IMR-90 (cell line): ENCODE measurements at regions not wholly inside any gene's neighbourhood (a gene's known extent, or its start where the extent isn't known, plus 50 kb on each side); places are given as distances from the start of the nearest gene placed in this dataset.
"Not testable (repeated sequence)": the region's sequence is repeated elsewhere in the genome, so short reads cannot be mapped to it uniquely, and the experiment has no call there.

ENCODE experiments used
- ATAC-seq: fragments of 200-7000 bp; cut with Tn5 transposase; 2 replicates; pipeline ENCODE4 v1.9.1; 2020; ENCODE audit warnings: low read depth, mild to moderate bottlenecking, moderate library complexity
- BruUV-seq: library from RNA; stranded (reverse); fragments of 400-500 nt; replicated peaks from 2 replicates; lab custom pipeline; 2021; lab: Mats Ljungman, UMichigan
- CTCF ChIA-PET: fragments of 300-600 bp; formaldehyde crosslinking; extraction: SDS; loops from one replicate; lab custom pipeline; 2021; ENCODE audit warnings: antibody characterized with exemption; lab: Yijun Ruan, JAX
- POLR2A ChIA-PET: fragments of 300-600 bp; sonication (Branson Sonifier 250); formaldehyde crosslinking; loops from one replicate; lab custom pipeline; 2022; ENCODE audit warnings: antibody characterized with exemption; ENCODE audit not compliant: unreplicated experiment; lab: Charles Lee
- DNase-seq: peaks from one replicate; pipeline ENCODE4 v3.0.0; 2013
- H2AFZ ChIP-seq: replicated peaks from 2 replicates; pipeline ENCODE3; 2013; ENCODE audit warnings: low read length, mild to moderate bottlenecking; ENCODE audit not compliant: poor library complexity
- H2AK5ac ChIP-seq: 2 replicates; pipeline ENCODE4 v1.6.1; 2013; ENCODE audit warnings: low read depth, low read length, inconsistent platforms
- H2AK9ac ChIP-seq: replicated peaks from 2 replicates; pipeline ENCODE3; 2013; ENCODE audit warnings: mild to moderate bottlenecking, low read depth, low read length, moderate library complexity; ENCODE audit not compliant: poor library complexity
- H2BK120ac ChIP-seq: 2 replicates; pipeline ENCODE4 v1.6.1; 2013; ENCODE audit warnings: low read depth, low read length, inconsistent platforms
- H2BK15ac ChIP-seq: 3 replicates; pipeline ENCODE4 v1.6.1; 2013; ENCODE audit warnings: low read depth, low read length, inconsistent platforms
- H2BK20ac ChIP-seq: 2 replicates; pipeline ENCODE4 v1.6.1; 2013; ENCODE audit warnings: low read depth, mild to moderate bottlenecking, inconsistent platforms, low read length, moderate library complexity
- H2BK5ac ChIP-seq: 2 replicates; pipeline ENCODE4 v1.6.1; 2013; ENCODE audit warnings: mild to moderate bottlenecking, low read depth, low read length, inconsistent platforms; ENCODE audit not compliant: poor library complexity, severe bottlenecking
- H3K14ac ChIP-seq: replicated peaks from 2 replicates; pipeline ENCODE4 v1.6.1; 2013; ENCODE audit warnings: low read depth, low read length, inconsistent platforms
- H3K18ac ChIP-seq: 2 replicates; pipeline ENCODE4 v1.6.1; 2013; ENCODE audit warnings: low read depth, low read length, control low read depth
- H3K23ac ChIP-seq: 2 replicates; pipeline ENCODE4 v1.6.1; 2013; ENCODE audit warnings: low read depth, low read length, inconsistent platforms
- H3K27ac ChIP-seq: 2 replicates; pipeline ENCODE4 v1.5.1; 2013; ENCODE audit warnings: mild to moderate bottlenecking, control low read depth, low read length; ENCODE audit not compliant: insufficient read depth
- H3K27me3 ChIP-seq: 2 replicates; pipeline ENCODE4 v1.6.1; 2013; ENCODE audit warnings: low read length; ENCODE audit not compliant: control insufficient read depth, insufficient read depth
- H3K36me3 ChIP-seq: 2 replicates; pipeline ENCODE4 v1.6.1; 2013; ENCODE audit warnings: low read length, mixed read lengths; ENCODE audit not compliant: control insufficient read depth, insufficient read depth
- H3K4ac ChIP-seq: 2 replicates; pipeline ENCODE4 v1.6.1; 2013; ENCODE audit warnings: low read depth, low read length, inconsistent platforms
- H3K4me1 ChIP-seq: 2 replicates; pipeline ENCODE4 v1.6.1; 2013; ENCODE audit warnings: low read length, mixed read lengths; ENCODE audit not compliant: control insufficient read depth, insufficient read depth
- H3K4me2 ChIP-seq: 2 replicates; pipeline ENCODE4 v1.6.1; 2013; ENCODE audit warnings: low read depth, mild to moderate bottlenecking, control low read depth, low read length, moderate library complexity
- H3K4me3 ChIP-seq: 2 replicates; pipeline ENCODE4 v1.5.1; 2013; ENCODE audit warnings: low read depth, mild to moderate bottlenecking, control low read depth, low read length, moderate library complexity; ENCODE audit not compliant: insufficient read depth
- H3K56ac ChIP-seq: 2 replicates; pipeline ENCODE4 v1.6.1; 2013; ENCODE audit warnings: low read length, inconsistent platforms; ENCODE audit not compliant: insufficient read depth; ENCODE audit errors: extremely low read depth
- H3K79me1 ChIP-seq, 2 experiments: 2 replicates each; pipeline ENCODE4 v1.6.1; 2013; ENCODE audit warnings: low read length in 2 of 2, inconsistent platforms in 1 of 2, low read depth in 1 of 2
- H3K9ac ChIP-seq: 2 replicates; pipeline ENCODE4 v1.6.1; 2013; ENCODE audit warnings: low read depth, low read length, control low read depth
- H3K9me1 ChIP-seq: 2 replicates; pipeline ENCODE4 v1.6.1; 2013; ENCODE audit warnings: low read length, inconsistent platforms; ENCODE audit not compliant: insufficient read depth
- H3K9me3 ChIP-seq: 2 replicates; pipeline ENCODE4 v1.6.1; 2013; ENCODE audit warnings: low read length; ENCODE audit not compliant: control insufficient read depth, insufficient read depth
- H4K20me1 ChIP-seq: 2 replicates; pipeline ENCODE4 v1.6.1; 2013; ENCODE audit warnings: low read length, inconsistent platforms; ENCODE audit not compliant: insufficient read depth
- H4K5ac ChIP-seq: 2 replicates; pipeline ENCODE4 v1.6.1; 2013; ENCODE audit warnings: mild to moderate bottlenecking, low read depth, low read length, control low read depth
- H4K8ac ChIP-seq, 2 experiments: 2 replicates each; pipeline ENCODE4 v1.6.1; 2013; ENCODE audit warnings: low read depth in 2 of 2, low read length in 2 of 2, control low read depth in 1 of 2, inconsistent platforms in 1 of 2
- H4K91ac ChIP-seq: 2 replicates; pipeline ENCODE4 v1.6.1; 2013; ENCODE audit warnings: low read depth, low read length, inconsistent platforms; ENCODE audit not compliant: insufficient read depth
- WGBS, 2 experiments: methylation state at CpG; one replicate each; pipeline versions ENCODE4 v1.1.5 to v1.1.7; 2013; ENCODE audit warnings: missing lambda C conversion rate in 2 of 2; ENCODE audit not compliant: insufficient read length in 1 of 2; ENCODE audit errors: extremely low coverage in 2 of 2; 5-methylcytosine and 5-hydroxymethylcytosine counted together
- dilution Hi-C: fragments of 300-500 bp; cut with HindIII; formaldehyde crosslinking; loops from one replicate; pipeline ENCODE4 v1.14.3; 2018; ENCODE audit warnings: low sequenced_read_pairs; ENCODE audit not compliant: unreplicated experiment
- in situ Hi-C: fragments of 300-500 bp; cut with MboI; formaldehyde crosslinking; loops from 3 replicates; pipeline ENCODE4 v1.14.3; 2019; ENCODE audit warnings: low sequenced_read_pairs, inconsistent platforms, mixed read lengths
- intact Hi-C: fragments of 100-400 bp; cut with micrococcal nuclease; formaldehyde crosslinking; loops from 2 replicates; pipeline ENCODE4 v1.10.0; 2022

DNA sequence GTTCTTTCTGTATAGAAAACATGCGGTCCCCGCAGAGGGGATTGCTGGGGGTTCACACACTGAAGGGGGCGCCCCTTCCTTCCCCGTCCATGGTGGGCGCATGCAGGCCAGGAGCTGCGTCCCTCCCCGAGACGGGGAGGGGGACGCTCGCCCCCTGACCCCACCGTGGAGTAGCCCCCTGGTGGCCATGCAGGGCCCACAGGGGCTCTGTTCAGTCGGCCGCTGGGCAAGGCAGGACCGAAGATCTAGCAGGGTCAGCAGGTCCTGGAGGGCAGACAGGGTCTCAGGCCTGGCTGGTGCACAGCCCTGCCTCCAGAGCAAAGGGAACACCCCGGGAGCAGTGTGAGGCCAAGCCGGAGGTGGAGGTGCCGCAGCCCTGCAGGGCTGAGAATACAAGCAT is 4446.4 kb upstream of the TPTE start:
- H3K36me3 ChIP-seq, H4K5ac ChIP-seq, H4K20me1 ChIP-seq, H2BK5ac ChIP-seq, H3K9me1 ChIP-seq, H2AK9ac ChIP-seq, H2AFZ ChIP-seq, H3K9me3 ChIP-seq, H2BK15ac ChIP-seq, dilution Hi-C loops, H3K4me3 ChIP-seq, H4K8ac ChIP-seq, H2BK20ac ChIP-seq, H4K91ac ChIP-seq, H3K79me1 ChIP-seq, H3K27me3 ChIP-seq, H3K23ac ChIP-seq, H3K9ac ChIP-seq, BruUV-seq, H3K18ac ChIP-seq, H3K14ac ChIP-seq, in situ Hi-C loops, H2BK120ac ChIP-seq, CTCF ChIA-PET, H2AK5ac ChIP-seq, H3K4ac ChIP-seq, ATAC-seq, H3K27ac ChIP-seq, intact Hi-C loops, POLR2A ChIA-PET, DNase-seq, H3K56ac ChIP-seq, H3K4me1 ChIP-seq, H3K4me2 ChIP-seq: not testable (repeated sequence)
- WGBS, 2 experiments = no CpG with 5 or more reads among the region's 17 CpGs

GRCh38 chr21:6075627-6076208 is 4445.7 kb upstream of the TPTE start:
- not testable (repeated sequence) for H3K27me3 ChIP-seq

More at GRCh38 chr21:6075627-6076208, 4445.7 kb upstream of the TPTE start:
- DNase-seq, H3K18ac ChIP-seq, in situ Hi-C loops, POLR2A ChIA-PET, H3K27ac ChIP-seq, H3K79me1 ChIP-seq, H3K23ac ChIP-seq, H2BK15ac ChIP-seq, H2AK9ac ChIP-seq, H4K8ac ChIP-seq, H2AFZ ChIP-seq, H3K4me1 ChIP-seq, H4K20me1 ChIP-seq, dilution Hi-C loops, ATAC-seq, H3K9me1 ChIP-seq, H2AK5ac ChIP-seq, H4K5ac ChIP-seq, CTCF ChIA-PET, H4K91ac ChIP-seq, H3K4me3 ChIP-seq, H3K36me3 ChIP-seq, BruUV-seq, H3K56ac ChIP-seq, H2BK20ac ChIP-seq, H2BK5ac ChIP-seq, H3K4ac ChIP-seq, intact Hi-C loops, H3K9ac ChIP-seq, H3K14ac ChIP-seq, H2BK120ac ChIP-seq, H3K9me3 ChIP-seq, H3K4me2 ChIP-seq: not testable (repeated sequence)
- WGBS, 2 experiments = no CpG with 5 or more reads among the region's 24 CpGs
